GM19467 (cell line): ENCODE measurements at regions not wholly inside any gene's neighbourhood (a gene's known extent, or its start where the extent isn't known, plus 50 kb on each side); places are given as distances from the start of the nearest gene placed in this dataset.

Source experiments
- ATAC-seq: cut with Tn5 transposase; IDR thresholded peaks from one replicate; pipeline ENCODE4 v1.9.1; 2021; ENCODE audit warnings: mild to moderate bottlenecking, moderate library complexity; ENCODE audit not compliant: unreplicated experiment

DNA sequence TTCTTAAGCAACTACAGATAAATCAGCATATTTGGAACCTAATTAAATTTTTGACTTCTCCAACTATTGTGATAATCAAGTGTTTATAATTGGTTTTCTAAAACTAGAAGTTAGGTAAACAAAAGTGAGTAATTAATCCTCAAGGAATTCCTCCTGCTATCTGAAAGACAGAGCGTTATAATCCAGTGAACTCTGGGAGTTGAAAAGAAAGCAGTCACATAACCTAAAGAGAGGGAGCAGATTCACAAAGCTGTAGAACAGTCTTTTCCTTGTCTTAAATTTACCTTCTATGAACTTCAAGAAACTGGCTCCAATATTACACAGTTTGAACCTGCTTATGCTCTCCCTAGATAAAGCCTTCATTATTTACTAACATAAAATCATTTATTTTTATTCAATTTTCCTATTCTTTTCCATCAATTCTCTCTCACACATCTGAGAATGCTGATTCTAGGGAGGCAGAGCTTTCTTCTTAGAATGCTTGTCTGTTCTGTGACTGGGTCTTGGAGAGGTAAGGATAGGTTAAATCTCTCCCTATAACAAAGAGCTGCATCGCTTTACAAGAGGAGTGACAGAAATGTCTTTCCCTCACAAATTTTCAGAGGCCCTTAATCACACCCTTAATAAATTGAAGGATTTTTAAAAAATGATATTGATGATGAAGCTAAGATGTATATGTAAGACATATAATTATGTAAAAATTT, 132.8 kb downstream of the TUSC7 start:
- no peak for ATAC-seq

GRCh38 chr3:116848248-116848829, 138.8 kb downstream of the TUSC7 start:
- ATAC-seq: no peak

DNA sequence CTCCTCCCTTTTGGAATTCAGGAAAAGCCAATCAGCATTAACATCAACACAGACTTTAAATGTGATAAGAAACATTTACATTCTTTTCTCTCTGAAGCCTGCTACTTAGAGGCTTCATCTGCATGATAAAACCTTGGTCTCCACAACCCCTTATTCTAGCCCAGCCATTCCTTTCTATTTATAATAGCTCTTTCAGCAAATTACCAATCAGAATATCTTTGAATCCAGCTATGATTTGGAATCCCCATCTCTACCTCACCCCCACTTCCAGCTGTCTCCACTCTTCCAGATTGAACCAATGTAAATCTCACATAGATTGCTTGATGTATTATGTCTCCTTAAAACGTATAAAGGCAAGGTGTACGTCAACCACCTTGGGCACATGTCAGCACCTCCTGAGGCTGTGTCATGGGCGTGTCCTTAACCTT, 139.7 kb downstream of the TUSC7 start:
- no peak for ATAC-seq

- no peak for ATAC-seq
Observed at GRCh38 chr3:116852803-116853202, 143.2 kb downstream of the TUSC7 start.

DNA sequence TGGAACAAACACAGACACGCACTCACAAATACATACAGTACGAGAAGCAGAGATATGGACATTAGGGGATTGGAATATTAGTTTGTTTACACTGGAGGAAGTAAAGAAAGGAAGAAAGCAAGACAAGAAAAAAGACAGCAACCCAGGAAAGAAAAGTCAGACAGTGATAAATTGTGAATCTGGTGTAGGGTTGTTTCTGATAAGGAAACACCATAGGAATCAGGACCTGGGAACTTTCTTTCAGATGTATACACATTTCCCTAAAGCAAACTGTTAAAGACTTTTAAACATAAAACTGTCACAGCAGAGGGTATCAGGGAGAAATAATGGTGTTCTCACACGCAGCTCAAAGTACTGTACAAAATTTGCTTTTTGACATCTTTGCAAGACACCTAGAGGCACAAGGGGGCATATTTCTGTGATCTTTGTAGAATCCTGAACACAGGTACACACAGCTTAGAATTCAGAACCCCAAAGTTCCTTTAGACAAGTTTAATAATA, 153.7 kb downstream of the TUSC7 start:
- no peak for ATAC-seq

- no peak for ATAC-seq
Observed at GRCh38 chr3:116863822-116864589, 154.4 kb downstream of the TUSC7 start.

DNA sequence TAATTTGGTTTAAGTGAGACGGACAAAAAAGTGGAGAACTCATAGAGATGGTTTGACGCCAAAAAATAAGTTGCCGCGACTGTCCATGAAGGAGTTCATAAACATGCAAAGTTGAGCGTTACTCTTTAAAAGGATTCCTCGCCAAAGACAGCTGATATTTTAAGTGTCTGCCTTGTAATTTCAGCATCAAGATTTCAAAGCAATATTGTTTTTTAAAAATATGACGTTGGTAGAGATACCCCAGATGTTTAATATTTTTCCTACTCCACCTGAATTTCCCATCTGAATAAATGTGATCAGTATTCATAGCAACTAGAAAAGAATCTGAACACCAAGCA, 155.0 kb downstream of the TUSC7 start:
- no peak for ATAC-seq

DNA sequence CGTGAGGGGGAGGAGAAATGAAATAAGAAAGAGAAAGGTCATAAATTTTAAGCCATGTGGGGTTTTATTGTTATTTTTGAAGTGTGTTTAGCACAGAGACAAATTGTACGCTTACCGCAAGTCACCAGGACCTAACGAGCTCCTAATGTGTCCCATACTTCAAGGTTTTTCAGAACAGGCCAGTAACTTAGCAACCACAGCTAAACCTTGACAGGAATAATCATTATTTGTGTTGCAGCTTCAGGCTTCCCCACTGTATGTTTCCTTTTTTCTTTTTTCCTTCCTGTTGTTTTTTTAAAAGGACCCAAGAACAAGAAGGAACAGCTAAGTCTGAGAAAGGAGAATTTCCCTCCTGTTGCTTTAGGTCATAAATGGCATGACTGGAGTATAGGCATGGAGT, 160.8 kb downstream of the TUSC7 start:
- ATAC-seq: no peak

DNA sequence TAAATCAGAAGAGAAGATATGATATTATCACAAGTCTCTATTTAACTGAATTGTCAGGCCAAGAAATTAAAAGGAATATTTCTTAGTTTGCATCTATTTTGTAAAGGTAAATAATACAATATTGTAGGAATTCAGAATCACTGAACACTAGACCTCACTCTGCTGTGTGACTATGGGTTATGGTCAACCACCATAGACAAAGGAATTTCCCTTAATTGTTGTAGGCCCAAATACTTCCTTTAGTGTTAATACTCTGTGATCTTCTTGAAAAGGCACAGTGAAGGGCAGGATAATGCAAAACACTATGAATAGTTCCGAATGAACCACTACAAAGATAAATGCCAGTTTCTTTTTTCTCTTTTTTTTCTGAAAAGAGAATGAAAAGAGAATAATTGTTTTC, 162.3 kb downstream of the TUSC7 start:
- no peak for ATAC-seq

DNA sequence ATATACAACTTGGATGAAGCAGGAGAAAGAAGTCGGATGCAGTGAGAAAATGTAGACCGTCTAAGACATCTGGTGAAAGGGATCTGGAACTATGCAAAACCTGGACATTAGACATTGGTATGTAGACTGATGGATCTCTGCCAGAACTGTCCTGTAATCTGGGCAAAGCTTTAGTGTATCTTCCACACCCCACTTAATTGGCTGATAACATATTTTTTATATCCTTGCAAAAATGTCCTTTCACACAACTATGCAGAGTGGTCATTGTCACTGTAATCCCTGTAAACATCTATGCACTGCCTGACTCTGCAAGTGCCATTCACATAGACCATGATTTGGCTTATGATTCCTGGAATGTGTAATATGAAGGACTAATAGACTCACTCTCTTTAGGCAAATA, 163.1 kb downstream of the TUSC7 start:
- ATAC-seq: no peak

- ATAC-seq: no peak
Observed at GRCh38 chr3:116873142-116873541, 163.6 kb downstream of the TUSC7 start.

- ATAC-seq: no peak
Observed at GRCh38 chr3:116877968-116878367, 168.4 kb downstream of the TUSC7 start.

DNA sequence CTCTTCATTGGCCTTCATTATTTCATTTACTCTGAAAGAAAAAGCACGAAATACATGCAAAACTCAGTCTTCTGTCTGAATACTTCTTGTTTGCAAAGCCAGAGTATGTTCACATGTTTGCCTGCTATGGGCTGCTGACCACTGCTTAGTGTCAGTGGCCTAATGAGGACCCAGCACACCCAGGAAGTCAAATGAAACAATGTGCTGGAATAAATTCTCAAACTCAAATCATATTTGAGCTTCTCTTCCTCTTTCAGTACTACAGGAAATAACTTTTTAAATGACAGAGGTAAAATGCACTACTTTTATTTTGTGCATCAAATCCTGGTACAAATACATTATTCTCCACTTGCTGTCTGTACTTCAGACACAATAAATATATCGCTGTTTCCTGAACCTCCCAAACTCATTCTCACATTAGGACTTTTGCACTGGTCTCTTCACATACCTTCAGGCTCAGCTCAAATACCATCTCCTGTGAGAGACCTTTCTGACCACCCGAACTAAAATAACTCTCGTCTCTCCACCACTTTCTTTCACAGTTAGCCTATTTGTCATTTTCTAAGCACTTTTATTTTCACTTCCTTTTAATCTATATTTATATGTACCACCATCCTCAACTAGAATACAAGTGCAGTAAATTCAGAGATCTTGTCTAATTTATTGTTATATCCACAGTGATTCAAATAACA, 176.8 kb downstream of the TUSC7 start:
- peak; percentile 88 for ATAC-seq

DNA sequence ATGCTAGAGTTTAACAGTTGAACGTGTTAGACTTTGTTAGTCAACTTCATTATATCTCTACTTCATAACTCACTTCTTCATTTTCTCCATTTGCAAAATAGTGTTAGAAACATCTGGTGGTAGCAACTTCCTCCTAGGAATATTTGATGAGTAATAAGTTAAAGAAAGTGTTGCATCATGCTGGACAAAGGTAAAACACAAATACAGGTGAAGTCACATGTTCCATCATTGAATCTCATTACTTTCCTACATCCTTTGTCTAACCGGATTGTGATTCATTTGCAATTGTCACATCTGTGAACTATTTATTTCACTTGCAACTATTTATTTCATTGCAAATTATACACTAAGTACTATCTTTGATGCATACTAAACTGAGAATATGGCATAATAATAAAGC, 186.5 kb downstream of the TUSC7 start:
- ATAC-seq: no peak

GRCh38 chr3:116897382-116897781, 187.8 kb downstream of the TUSC7 start:
- ATAC-seq: no peak

DNA sequence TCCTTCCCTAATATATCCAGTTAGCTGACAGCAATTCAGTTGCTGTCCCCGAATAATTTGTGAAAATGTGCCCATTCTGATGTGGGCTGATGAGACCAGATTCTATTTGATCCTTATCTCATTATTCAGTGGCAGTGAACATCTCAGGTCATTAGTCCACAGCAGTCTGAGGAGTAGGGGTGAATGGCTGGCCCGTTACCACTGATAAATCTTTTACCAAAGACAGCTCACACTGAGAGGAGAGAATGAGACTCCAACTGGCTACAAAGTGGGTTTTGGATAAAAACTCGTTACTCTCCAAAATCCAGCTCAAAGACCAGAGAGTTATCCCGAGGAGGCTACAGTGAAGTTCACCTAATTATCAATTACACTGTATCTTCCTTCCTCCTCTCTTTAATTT, 189.7 kb downstream of the TUSC7 start:
- no peak for ATAC-seq

DNA sequence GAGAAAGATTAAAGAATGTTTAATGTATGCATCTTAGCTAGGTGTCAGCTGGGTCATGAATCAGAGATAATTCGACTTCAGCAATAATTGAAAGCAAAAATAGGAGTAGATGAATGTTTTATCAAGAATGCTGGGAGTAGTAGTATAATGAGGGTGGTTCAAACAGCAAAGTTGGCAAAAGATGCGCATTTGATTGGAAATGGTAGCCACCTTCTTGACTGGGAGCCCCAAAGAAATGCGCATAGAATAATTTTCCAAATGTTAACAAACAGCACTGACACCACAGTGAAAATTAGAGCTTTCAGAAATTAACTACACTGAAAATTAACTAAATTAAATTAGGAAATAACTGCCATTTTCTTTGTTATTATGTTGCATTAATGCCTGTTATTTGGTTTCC, 195.8 kb downstream of the TUSC7 start:
- ATAC-seq: no peak

DNA sequence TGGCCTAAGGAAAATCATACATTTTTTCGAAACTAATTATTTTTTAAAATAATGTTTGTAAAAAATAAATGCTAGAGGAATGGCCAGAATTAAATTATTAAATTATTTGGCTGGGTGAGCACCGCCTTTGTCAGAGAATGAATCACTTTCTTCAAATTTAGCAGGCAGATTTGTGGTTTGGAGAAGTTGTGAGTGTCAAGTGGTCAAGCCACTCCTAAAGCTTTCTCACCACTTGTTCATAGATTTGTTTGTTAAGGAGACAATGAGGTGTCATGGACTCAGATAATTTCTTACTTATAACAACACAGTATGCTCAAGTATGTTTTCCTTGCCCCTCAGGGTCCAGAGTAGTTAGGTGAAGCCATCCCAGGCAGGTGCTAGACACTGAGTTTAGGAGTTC, 196.2 kb downstream of the TUSC7 start:
- ATAC-seq: no peak

GRCh38 chr3:116912116-116912515, 202.5 kb downstream of the TUSC7 start:
- ATAC-seq: no peak

- no peak for ATAC-seq
Observed at GRCh38 chr3:116914004-116914403, 204.4 kb downstream of the TUSC7 start.

DNA sequence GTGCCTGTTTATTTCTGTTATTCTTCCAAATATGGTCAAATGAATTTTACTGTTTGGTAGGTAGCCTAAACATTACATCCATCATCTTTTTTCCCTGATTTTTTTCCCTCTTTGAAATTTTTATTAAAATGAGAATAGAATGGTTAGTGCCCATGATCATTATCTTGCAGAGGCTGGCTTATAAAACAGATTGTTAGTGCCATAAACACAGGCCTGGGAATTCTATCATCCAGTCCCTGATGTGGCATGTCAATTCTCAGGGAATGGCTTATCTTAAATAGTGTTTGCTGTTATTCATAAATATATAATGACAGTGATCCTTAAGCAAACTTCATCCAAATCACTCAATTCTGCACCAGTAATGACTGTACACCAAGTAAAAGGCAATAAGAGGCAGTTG, 207.3 kb downstream of the TUSC7 start:
- ATAC-seq: no peak
